Esophagus squamous epithelium (tissue), 4 donors: ENCODE measurements at regions not wholly inside any gene's neighbourhood (a gene's known extent, or its start where the extent isn't known, plus 50 kb on each side); places are given as distances from the start of the nearest gene placed in this dataset.
"Not testable (repeated sequence)": the region's sequence is repeated elsewhere in the genome, so short reads cannot be mapped to it uniquely, and the experiment has no call there.

Source experiments
- POLR2A ChIP-seq, 4 donors: fragments of 450-650 bp; IDR thresholded peaks; one replicate each; pipeline ENCODE4 v1.6.1; 2017; ENCODE audit warnings: antibody characterized with exemption in 4 of 4, mild to moderate bottlenecking in 4 of 4, moderate library complexity in 3 of 4
- TF ChIP-seq, protein P1 (sequence below), 6 experiments: fragments of 450-650 bp in 4 of 6; fragments of 200-600 bp in 2 of 6; sonication (generic) in 2 of 6; IDR thresholded peaks; one replicate each; pipeline ENCODE4 v1.5.1; 2016 to 2019; ENCODE audit warnings: antibody characterized with exemption in 6 of 6, mild to moderate bottlenecking in 4 of 6, moderate library complexity in 4 of 6

DNA sequence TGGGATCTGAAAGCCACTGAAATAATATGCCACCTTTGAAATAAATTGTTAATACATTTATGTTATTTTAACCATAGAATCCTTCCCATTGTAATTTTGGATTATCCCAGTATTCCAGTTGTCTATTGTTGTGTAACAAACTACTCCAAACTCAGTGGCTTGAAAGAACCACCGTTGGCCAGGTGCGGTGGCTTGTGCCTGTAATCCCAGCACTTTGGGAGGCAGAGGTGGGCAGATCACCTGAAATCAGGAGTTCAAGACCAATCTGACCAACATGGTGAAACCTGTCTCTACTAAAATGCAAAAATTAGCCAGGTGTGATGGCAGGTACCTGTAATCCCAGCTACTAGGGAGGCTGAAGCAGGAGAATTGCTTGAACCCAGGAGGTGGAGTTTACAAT is 217.6 kb downstream of the IRX2 start:
- TF ChIP-seq, protein P1, sequence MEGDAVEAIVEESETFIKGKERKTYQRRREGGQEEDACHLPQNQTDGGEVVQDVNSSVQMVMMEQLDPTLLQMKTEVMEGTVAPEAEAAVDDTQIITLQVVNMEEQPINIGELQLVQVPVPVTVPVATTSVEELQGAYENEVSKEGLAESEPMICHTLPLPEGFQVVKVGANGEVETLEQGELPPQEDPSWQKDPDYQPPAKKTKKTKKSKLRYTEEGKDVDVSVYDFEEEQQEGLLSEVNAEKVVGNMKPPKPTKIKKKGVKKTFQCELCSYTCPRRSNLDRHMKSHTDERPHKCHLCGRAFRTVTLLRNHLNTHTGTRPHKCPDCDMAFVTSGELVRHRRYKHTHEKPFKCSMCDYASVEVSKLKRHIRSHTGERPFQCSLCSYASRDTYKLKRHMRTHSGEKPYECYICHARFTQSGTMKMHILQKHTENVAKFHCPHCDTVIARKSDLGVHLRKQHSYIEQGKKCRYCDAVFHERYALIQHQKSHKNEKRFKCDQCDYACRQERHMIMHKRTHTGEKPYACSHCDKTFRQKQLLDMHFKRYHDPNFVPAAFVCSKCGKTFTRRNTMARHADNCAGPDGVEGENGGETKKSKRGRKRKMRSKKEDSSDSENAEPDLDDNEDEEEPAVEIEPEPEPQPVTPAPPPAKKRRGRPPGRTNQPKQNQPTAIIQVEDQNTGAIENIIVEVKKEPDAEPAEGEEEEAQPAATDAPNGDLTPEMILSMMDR (IDR thresholded peaks at IDR 0.05), result not testable (repeated sequence)
- TF ChIP-seq POLR2A (IDR thresholded peaks at IDR 0.05), result not testable (repeated sequence)
